ENCODE measurements at regions not wholly inside any gene's neighbourhood (a gene's known extent, or its start where the extent isn't known, plus 50 kb on each side); places are given as distances from the start of the nearest gene placed in this dataset.
A peak's percentile ranks its signal among the peaks of the same experiment; 100 is the strongest.
"Not testable (repeated sequence)": the region's sequence is repeated elsewhere in the genome, so short reads cannot be mapped to it uniquely, and the experiment has no call there.

DNA sequence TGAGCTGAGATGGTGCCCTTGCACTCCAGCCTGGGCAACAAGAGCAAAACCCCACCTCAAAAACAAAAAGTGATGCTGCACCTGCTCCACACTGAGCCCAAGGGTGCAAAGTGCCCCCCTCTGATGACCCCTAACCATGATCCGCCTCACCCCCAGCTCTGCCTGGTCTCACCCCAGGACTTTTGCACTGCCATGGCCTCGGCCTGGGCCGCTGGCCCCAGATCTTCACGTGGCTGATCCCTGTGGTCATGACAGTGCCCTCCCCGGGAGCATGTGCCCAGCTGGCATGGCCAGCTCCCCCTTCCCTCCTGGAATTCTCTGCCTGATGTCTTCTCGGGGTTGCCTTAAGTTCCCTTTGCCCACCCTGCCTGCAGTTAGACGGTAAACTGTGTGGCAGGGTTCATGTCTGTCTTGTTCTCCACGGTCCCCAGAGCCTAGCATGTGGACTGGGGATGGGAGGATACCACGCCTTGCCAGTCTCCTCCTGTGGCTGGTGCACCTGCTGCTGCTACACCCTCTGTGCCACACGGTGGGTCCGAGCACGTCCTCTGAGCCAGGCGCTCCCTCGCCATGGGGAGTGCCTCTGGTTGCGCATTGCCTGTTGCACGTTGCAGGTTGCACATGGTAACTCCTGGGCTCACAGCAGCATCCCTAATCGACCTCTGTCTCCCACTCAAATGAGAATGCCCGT is 77.4 kb upstream of the PPP1R26 start:
- no peak for DNase-seq

DNA sequence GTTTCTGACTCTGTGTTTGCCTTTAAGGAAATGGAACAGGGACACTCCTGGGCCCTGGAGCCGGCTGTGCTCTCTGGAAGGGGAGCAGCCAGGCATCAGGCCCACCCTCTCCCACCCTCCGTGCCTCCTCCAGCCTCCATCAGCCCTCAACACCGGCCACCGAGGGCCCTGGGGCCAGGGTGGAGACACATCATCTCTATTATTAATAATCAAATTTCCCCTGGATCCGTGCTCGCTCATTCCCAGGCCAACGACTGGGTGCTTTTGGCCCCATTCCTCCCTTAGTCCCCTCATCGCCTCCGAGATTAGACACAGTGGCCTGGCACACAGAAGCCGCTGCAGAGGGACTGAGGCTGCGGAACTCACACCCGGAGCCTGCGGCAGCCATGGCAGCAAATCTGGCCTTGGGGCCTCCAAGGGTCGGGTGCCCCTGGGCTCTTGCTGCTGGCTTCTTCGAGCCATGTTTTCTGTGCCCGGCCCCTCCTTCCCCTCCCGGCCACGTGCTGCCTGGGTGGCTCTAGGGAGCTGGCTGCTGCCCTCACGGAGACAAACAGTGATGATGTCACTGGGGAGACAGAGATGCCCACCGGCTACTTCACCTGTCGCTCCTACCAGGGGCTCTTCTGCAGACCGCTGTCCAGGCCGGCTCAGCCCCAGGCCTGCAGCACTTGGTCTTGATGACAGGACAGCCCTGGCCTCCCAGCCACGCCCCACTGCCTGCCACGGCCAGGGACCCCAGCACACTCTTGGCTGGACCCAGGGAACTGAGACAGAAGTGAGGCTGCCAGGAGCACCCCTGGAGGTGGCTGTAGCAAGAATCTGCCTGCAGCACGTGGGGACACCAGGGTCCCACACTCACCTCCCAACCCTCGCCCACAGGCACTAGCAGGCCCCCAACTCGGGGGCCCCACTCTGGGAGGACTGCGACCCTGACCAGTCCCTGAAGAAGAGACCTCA is 76.6 kb upstream of the PPP1R26 start:
- DNase-seq: no peak

DNA sequence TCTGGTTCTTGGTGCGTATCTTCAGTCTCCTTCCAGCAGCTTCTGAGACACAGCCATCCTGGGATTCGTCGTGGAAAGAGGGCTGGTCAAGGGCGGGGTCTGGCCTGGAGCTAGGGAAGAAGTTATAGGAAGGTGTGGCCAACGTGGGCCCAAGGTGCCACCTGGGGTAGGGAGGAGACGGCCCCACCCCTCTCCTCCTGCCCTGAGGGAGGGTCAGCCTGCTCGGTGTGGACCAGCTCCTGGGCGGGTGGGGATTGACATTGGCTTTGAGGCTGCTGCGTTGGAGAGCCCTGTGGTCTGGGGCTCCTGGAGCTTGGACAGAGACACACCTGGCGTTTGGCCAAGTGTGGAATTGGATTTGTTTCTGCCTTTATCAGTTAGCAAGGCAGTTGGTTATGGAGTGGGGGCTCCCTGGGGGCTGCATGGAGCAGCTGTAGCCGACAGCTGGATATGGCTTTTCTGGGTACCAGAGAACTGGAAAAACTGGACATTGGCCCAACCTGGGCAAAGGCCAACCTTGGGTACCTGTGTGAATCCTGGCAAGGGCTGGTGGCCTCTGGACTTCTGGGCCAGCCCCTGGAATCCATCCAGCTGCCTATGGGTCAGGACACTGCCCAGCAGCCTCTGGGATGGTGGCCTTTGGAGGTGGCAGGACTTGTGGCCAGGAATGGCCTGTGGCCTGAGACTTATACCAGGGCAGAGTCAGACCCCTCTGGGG is 75.7 kb upstream of the PPP1R26 start:
- DNase-seq: no peak

DNA sequence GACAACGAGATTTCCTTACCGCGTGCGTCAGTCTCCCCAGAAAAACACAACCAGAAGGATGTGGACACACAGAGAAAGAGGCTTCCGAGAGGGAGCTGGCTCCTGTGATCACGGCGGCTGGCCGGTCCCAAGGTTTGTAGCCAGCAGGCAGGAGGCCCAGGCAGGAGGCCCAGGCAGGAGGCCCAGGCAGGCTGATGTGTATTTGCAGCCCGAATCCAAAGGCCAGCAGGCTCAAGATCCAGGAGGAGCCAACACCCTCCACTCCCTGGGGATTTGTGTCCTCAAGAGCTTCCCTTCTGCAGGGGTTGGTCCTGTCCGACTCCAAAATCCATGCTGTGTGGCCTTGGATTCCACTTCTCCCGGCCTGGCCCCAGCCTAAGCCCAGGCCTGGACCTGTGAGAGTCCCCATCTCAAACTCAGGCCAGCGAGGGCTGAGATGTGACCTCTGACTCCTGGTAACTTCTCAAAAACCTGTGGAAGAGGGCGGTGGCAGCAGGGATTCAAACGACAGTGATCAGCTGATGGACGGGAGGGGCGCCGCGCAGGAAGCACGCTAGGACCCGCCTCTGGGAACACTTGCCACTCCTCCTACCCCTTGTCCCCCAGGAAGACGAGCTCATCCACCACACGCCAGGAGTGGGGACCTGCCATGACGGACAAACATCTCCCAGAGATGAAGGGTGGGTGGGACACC is 75.0 kb upstream of the PPP1R26 start:
- no peak for DNase-seq

DNA sequence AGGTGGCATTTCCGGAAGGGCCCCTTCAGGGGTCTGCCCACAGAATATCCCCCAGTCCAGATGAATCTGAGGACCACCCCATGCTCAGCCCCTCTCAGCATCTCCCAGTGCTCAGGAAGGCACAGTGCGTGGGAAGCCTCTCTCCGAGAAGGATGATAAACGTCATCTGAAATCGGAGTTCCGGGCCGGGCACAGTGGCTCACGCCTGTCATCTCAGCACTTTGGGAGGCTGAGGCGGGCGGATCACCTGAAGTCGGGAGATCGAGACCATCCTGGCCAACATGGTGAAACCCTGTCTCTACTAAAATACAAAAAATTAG is 74.5 kb upstream of the PPP1R26 start:
- DNase-seq: not testable (repeated sequence)

DNA sequence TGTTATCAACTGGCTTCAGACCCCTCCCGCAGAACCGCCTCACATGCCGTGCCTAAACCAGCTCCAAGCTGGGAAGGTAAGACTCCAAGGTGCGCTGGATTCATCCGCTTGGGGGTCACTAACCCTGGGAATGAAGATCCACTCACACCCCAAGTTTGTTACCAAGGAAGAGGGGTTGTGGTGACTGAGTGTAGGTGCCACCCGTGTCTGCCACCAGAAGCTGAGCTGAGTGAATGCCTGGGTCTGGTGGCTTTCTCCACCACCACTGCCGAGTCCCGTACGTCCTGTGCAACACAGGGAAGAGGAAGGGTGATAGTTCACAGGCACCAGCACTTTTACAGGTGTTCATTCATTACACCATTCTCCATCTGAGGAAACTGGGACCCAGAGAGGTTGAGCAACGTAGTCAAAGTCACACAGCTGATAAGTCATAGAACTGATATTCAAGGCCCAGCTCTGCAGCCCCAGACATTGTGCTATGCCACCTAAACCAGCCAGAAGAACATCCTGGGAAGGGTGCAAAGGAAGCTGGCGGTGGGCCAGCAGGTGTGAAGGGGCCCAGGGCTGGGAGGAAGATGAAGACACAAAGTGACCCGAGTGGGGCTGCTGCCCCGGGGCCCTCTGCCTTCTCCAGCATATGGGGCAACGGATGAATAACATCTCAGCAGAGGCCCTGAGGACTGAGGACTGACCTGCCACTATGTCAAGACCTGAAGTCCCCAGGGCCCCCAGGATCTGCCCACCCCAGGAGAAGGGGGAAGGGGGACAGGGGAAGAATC is 70.9 kb upstream of the PPP1R26 start:
- DNase-seq: no peak

DNA sequence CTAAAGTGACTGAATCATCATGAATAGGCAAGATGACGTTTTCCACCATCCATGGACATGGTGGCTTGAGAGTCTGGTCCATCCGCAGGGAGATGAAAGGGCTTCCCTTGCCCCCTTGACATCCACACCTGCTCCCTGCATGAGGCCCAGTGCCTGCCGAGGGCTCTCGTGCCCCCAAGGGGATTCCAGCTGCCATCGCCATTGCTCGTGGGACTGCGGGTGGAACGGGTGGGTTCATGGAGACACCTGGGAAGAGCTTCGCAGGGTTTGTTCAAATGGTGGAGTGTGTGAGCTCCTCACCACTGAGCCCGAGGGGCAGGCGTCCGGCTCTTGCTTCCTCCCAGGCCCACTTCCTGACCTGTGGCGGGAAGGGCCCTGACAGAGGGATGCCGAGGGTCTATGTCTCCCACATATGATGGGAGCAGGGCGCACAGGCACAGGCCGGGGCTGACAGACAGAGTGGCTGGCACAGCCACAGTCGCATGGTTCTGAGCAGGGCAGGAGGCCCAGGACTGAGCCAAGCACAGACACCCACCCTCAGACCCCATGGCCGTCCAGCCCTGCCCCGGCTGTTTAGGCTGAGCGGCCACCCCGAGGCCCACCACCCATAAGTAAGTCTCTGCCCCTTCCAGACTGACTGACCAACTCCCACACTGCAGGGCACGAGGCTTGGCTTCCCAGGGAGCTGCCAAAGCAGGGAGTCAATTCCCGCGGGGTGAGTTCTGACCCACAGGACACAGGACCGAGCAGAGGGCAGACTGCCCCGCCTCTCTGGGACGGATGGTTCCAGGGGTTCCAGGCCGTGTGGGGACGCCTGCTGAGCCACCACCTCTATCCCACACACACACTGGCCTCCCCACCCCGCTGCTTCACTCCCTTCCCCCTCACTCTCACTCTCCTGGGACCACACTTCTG is 70.0 kb upstream of the PPP1R26 start:
- no peak for DNase-seq

DNA sequence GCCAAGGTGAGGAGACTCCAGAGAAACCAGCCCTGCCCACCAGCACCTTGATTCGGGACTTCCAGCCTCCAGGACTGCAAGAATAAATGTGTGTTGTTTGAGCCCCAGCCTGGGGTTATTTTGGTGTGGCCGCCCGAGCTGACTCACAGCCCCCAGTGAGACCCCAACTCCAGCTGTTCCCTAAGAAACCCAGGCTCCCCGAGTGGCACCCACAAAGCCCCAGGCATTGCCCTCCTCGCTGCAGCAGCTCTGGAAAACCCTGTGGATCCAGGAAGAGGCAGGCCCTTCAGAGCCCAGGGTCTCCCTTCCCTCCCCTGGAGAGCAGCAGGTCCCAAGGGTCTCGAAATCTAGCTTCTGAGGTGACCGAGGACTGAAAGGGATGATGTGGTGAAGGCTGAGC is 69.2 kb upstream of the PPP1R26 start:
- DNase-seq: no peak

DNA sequence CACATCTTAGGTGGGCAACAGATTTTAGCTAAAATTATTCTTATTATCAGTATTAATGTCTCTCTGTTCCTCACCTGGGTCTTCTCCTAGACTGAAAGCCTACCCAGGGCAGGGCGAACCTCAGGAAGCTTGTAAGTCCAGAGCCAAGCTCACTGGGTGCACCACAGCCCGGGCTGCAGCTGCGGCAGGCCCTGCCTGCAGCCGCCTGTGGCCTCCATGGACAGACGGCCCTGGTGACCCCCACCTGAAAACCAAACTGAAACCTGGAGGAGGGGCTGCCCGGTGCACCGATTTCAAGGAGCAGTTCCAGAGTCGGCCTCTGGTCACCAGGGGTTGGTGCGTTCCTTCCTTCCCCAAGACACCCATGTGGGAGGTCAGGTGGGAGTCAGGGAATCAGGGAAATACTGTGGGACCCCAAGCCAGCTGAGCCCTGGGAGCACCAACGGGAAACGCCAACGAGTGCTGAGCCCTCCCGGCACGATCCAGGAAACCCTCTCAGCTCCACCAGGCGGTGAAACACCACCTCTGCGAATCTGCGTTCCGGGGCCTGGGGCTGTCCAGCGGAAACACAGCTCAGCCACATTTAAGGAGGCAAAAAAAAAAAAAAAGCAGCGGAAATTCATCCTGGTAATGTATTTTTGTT is 68.6 kb upstream of the PPP1R26 start:
- no peak for DNase-seq

DNA sequence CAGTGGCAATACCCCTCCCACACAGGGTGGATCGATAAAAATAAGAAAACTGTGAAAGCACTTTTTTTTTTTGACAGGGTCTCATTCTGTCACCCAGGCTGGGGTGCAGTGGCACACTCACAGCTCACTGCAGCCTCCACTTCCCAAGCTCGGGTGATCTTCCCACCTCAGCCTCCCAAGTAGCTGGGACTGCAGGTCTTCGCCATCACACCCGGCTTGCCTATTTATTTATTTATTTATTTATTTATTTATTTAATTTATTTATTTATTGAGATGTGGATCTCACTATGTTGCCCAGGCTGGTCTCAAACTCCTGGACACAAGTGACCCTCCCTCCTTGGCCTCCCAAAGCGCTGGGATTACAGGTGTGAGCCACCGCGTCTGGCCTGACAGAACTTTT is 68.0 kb upstream of the PPP1R26 start:
- not testable (repeated sequence) for DNase-seq

DNA sequence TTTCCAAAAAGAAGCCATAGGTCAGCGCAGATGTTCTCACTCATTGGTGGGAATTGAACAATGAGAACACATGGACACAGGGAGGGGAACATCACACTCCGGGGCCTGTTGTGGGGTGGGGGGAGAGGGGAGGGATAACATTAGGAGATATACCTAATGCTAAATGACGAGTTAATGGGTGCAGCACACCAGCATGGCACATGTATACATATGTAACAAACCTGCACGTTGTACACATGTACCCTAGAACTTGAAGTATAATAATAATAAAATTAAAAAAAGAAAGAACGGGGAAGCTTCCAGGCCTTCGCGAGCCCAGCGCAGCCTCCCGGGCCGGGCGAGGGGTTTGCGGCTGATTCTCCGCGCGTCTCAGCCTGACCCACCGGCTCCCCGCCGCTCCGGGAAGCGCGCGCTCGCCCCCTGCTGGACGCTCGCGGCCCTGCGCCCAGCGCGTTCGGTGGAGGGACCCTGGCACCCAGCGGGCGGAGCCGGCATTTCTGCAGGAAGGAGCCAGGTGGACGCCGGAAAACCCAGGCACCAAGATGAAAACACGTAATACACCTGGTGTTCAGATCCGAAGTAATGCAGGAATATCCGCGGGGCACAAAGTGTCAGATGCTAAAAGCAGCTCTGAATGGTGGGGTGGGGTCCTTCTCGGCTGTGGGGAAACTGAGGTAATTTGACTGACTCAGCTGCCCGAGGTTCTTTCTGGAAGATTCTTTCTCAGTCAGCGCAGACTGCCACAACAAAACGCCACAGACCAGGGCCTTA is 67.1 kb upstream of the PPP1R26 start:
- peak in 47 of 51 donors; percentile 3 to 81 (median 45) for DNase-seq

DNA sequence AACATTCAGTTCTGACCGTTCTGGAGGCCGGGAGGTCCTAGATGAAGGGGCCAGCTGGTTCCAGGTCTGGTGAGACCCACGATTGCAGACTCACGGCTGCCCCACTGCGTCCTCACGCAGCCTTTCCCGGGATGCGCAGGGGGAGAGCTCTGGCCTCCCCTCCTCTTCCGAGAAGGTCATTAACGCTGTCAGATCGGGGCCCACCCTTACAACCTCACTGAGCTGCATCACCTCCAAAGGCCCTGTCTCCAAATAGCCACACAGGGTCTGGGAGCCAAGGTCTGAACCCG is 66.6 kb upstream of the PPP1R26 start:
- no peak for DNase-seq

DNA sequence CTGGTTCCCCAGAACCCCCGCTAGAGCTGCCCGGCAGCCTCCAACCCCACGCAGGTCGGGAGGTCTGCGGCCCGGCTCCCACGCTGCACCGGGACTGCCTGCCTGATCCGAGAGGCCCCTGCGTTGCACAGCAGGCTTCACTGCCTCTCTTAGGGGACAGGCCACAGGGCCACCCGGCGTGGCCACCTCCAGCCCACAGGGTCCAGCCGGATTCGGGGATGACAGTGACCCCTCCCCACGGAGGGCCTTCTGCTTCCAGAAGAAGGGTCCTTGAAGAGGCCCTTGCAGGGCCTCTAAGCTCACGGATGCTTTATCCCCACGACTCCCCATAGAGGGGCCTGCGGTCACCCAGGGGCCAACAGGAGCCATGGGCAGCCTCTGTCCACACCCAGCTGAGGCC is 66.1 kb upstream of the PPP1R26 start:
- DNase-seq: no peak

DNA sequence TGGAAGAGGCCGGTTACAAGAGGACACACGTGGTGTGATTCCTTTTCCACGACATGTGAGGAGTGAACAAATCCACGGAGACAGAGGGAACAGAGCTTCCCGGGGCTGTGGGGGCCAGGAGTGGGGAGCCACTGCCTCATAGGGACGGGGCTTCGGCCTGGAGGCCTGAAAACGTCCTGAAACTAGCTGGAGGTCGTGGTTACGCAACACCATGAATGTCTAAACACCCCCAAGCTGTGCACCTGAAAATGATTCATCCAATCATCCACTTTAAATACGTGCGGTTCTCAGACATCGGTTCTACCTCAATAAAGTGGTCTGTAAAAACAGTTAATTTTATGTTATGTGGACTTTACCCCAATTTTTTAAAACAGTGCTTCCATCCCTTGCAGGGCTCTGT is 65.3 kb upstream of the PPP1R26 start:
- DNase-seq: no peak

DNA sequence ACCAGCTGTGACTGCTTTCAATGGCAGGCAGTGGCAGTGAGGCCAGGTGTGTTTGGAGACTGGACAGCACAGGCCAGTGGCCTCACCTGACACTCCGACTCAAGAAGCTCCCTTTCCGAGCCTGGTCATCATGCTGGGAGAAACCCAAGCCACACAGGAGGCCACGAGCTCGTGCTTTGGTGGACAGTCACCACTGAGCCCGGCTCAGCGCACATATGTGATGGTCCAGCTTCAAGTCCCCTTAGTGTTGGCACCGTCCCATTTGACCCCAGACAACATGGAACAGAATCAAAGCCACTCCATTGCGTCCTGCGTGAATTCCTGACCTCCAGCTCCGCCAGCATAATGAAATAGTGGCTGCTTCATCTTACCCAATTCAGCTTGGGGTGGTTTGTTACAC is 64.0 kb upstream of the PPP1R26 start:
- no peak for DNase-seq

DNA sequence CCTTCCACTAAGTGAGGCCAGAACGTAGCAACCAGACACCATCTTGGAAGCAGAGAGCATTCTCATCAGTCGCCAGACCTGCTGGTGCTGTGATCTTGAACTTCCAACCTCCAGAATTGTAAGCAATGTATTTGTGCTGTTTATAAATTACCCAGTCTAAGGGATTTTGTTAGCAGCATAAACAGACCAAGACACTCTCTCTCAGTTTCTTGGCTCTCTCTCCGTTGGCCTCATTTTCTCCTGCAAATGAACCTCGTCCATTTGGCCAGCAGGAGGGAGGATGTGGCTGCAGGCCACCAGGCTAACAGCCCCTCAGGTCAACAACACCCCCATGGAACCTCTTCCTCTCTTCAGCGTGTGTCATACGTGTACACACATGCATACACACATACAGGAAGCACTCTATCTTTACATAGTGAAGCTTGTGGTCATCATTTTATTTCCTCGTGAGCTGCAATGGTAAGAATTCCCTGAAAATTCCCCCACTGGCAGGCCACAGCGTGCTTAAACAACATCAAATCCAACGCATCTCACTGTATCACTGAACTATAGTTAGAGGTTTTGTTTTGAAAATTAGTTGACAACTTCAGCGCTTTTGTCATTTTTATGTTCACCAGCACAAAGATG is 62.8 kb upstream of the PPP1R26 start:
- no peak for DNase-seq

DNA sequence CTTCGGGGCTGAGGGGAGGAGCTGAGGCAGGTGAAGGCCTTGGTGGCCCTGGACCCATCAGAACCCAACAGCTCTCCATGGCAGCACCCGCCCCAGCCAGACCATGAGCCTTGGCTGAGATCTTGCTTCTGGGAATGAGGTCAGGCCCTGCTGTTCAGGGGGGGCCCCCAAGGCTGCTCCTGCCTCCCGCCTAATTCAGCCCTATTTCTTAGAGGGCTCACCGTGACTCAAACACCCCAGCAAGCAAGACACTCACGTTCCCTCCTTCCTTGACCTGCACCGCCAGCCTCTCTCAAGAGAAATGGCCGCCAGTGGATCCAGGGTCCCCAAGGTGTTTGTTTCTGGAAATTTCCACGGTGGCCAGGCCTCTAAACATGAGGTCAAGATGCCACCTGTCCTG is 61.4 kb upstream of the PPP1R26 start:
- no peak for DNase-seq

DNA sequence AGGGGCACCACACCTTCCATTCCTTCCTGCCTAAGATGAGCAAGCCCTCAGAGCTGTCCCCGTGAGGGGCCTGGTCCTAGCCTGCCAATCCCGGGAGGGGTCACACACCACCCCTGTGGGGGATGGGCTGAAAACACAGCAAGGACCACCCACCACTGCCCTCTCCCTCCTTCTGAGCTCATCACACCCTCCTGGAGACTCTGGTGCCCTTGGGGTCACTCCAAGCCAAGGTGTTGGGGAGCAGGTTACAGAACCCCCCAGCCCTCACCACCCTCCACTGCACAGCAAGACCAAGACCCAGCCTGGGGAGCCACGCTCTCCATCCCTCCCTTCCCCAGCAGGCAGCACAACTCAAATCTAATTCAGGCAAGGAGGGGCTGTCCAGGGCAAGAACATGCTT is 60.5 kb upstream of the PPP1R26 start:
- no peak for DNase-seq
